ENCODE measurements at regions not wholly inside any gene's neighbourhood (a gene's known extent, or its start where the extent isn't known, plus 50 kb on each side); places are given as distances from the start of the nearest gene placed in this dataset.

DNA sequence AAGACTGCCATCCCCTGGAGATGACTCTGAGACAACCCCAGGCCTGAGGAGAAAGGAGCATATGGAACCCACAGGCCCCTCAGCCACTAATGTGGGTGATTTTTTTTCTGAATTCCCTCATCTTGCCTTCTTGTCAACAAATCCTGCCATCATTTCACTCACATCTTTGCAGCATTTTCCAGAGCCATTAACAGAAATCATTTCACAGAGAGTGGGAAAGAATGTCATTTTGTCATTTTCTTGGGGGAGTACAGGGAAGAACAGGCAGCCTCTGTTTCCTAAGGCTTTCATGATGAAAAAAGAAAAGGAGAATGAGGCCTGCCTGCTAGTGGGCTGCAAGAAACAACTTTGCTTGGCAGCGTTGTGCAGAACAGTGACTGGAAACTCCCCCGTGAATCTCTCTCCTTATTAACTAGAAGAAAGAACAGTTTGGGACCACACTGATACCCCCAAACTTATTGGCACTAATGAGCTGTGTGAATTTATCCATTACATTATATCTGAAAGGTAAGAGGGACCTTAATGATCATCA lies 1464.6 kb upstream of the CELF4 start:
- no peak overlapping the region for H3K27ac ChIP-seq
- no peak for TF ChIP-seq POLR2A (IDR thresholded peaks at IDR 0.05)
- TF ChIP-seq, protein P1, sequence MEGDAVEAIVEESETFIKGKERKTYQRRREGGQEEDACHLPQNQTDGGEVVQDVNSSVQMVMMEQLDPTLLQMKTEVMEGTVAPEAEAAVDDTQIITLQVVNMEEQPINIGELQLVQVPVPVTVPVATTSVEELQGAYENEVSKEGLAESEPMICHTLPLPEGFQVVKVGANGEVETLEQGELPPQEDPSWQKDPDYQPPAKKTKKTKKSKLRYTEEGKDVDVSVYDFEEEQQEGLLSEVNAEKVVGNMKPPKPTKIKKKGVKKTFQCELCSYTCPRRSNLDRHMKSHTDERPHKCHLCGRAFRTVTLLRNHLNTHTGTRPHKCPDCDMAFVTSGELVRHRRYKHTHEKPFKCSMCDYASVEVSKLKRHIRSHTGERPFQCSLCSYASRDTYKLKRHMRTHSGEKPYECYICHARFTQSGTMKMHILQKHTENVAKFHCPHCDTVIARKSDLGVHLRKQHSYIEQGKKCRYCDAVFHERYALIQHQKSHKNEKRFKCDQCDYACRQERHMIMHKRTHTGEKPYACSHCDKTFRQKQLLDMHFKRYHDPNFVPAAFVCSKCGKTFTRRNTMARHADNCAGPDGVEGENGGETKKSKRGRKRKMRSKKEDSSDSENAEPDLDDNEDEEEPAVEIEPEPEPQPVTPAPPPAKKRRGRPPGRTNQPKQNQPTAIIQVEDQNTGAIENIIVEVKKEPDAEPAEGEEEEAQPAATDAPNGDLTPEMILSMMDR (IDR thresholded peaks at IDR 0.05): no peak
- no peaks in the 10 kb centered on the region for H3K27me3 ChIP-seq
- DNase-seq: no peak
- no peaks in the 10 kb centered on the region for H3K36me3 ChIP-seq
- no peak overlapping the region for H3K4me3 ChIP-seq
- H3K4me1 ChIP-seq: no peaks in the 10 kb centered on the region
- no peaks in the 10 kb centered on the region for H3K9me3 ChIP-seq

DNA sequence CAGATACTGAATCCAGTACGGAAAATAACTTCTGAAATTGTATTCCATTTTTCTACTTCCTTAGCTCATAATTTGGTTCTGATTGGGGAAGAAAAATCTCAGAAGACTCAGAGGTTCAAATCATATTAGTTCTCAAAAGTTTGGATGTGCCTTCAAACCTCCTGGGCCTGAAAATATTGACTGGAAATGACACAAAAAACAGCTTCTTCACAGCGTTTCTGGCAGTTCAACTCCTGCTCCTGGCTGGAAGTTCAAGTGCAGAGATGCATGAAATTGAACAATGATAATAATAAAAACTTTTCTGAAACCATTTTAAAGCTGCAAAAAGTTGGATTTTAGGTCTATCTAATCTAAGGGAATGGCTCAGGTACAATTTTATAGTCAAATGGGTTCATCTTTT lies 1459.9 kb upstream of the CELF4 start:
- H3K36me3 ChIP-seq: no peaks in the 10 kb centered on the region
- no peak for TF ChIP-seq POLR2A (IDR thresholded peaks at IDR 0.05)
- TF ChIP-seq, protein P1 (IDR thresholded peaks at IDR 0.05): no peak
- DNase-seq: no peak
- no peak overlapping the region for H3K27ac ChIP-seq
- no peaks in the 10 kb centered on the region for H3K27me3 ChIP-seq
- no peaks in the 10 kb centered on the region for H3K9me3 ChIP-seq
- no peaks in the 10 kb centered on the region for H3K4me1 ChIP-seq
- H3K4me3 ChIP-seq: no peak overlapping the region

DNA sequence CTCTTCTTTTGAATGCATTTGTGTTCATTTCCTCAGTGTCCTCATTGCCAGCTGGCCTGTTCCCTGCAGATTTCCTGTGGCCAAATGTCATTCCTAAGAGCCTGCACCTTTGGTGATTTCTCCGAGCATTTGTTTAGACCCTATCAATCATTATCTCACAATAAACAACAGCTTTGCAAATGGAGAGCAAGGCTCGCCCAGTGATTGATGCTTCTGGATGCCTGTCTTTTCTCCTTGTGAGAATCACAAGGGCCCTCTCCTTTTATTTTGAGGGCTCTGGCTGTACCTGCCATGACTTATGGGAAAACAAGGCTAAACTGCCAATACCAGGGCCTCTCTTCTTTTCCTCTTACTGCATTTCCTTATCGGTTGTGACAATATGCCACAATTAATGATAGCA lies 1454.4 kb upstream of the CELF4 start:
- H3K27ac ChIP-seq: no peak overlapping the region
- H3K27me3 ChIP-seq: no peaks in the 10 kb centered on the region
- no peaks in the 10 kb centered on the region for H3K36me3 ChIP-seq
- no peaks in the 10 kb centered on the region for H3K4me1 ChIP-seq
- no peaks in the 10 kb centered on the region for H3K9me3 ChIP-seq
- H3K4me3 ChIP-seq: no peak overlapping the region
- TF ChIP-seq POLR2A (IDR thresholded peaks at IDR 0.05): no peak
- TF ChIP-seq, protein P1 (IDR thresholded peaks at IDR 0.05): no peak
- no peak for DNase-seq

DNA sequence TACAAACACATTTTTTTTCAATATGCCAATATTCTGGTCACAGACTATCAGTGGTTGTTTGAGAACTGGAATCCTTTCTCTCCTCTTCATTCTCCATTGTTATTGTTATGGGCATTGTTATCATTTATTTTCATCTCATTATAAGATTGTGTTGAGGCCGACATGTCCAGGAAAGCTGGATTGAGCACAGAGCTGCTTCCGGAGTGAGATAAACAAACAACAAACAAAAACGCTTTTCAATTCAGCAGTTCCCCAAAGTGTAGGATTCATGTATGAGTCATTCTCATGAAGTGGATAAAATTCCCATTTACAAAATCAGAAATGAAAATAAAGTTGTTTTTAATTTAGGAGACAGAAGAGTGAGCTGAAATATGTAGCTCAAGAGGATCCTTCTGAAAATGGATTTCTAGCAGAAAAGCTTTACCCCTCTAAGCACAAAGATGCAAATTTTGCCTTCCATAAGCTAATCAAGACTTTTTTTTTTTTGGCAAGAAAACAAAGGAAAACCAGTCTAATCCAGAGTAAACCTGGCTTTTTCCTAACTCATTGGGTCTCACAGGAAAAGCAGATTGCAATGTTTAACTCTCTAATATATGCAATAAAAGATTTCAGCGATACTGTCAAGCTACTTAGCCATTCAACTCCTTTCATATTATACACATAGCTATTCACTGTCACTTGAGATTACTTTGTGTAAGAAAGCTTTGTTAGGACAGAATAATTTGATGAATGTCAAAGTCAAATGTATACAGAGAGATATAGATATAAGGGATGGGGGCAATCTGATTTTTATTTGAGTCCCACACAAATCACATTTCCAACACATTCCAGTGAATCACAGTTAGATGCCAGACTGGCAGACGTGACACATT lies 1441.7 kb upstream of the CELF4 start:
- H3K36me3 ChIP-seq: no peaks in the 10 kb centered on the region
- no peak overlapping the region for H3K4me3 ChIP-seq
- no peak for DNase-seq
- H3K9me3 ChIP-seq: no peaks in the 10 kb centered on the region
- no peak overlapping the region for H3K27ac ChIP-seq
- H3K4me1 ChIP-seq: no peaks in the 10 kb centered on the region
- no peaks in the 10 kb centered on the region for H3K27me3 ChIP-seq
- TF ChIP-seq, protein P1 (IDR thresholded peaks at IDR 0.05): no peak
- TF ChIP-seq POLR2A (IDR thresholded peaks at IDR 0.05): no peak

DNA sequence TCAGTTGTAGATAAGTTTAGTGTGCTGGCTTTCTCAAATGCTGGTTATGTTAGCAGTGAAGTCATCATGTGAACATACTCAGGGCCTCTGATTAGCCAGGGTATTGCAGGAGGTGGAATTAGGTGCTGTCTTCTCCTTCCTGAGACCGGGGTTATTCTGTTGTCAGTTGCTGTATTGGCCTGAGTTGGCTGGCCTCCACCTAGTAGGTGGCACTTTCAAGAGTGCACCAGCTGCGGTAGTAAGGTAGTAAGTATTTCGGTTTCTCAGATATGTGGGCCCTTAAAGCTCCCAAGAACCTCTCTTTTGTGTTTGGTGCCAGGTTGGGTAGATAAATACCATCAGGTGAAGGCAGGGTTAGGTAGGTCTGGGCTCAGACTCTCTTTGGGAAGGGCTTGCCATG lies 1430.5 kb upstream of the CELF4 start:
- Histone ChIP-seq H3K27me3 (no peaks in the 10 kb centered on the region), H3K4me1 (no peaks in the 10 kb centered on the region), H3K36me3 (no peaks in the 10 kb centered on the region), H3K27ac (no peak overlapping the region), H3K4me3 (no peak overlapping the region), H3K9me3 (no peaks in the 10 kb centered on the region)
- DNase-seq: no peak
- no peak for TF ChIP-seq POLR2A (IDR thresholded peaks at IDR 0.05)
- TF ChIP-seq, protein P1 (IDR thresholded peaks at IDR 0.05): no peak

All from Peyer's patch (tissue), 4 donors.